BE2C (cell line): ENCODE measurements at regions not wholly inside any gene's neighbourhood (a gene's known extent, or its start where the extent isn't known, plus 50 kb on each side); places are given as distances from the start of the nearest gene placed in this dataset.

Experiments used
- DNase-seq: peaks from one replicate; pipeline ENCODE4 v3.0.0-alpha.2; 2020
- H3K27me3 ChIP-seq: fragments of 250-450 bp; sonication (Bioruptor Pico); 2 replicates; pipeline ENCODE4 v1.5.1; 2020; ENCODE audit warnings: mild to moderate bottlenecking
- H3K36me3 ChIP-seq: fragments of 250-450 bp; sonication (Bioruptor Pico); 2 replicates; pipeline ENCODE4 v1.5.1; 2020; ENCODE audit warnings: mild to moderate bottlenecking
- H3K4me1 ChIP-seq: fragments of 250-450 bp; sonication (Bioruptor Pico); 2 replicates; pipeline ENCODE4 v1.5.1; 2020
- H3K4me3 ChIP-seq: 2 replicates; pipeline ENCODE4 v1.5.1; 2011; ENCODE audit warnings: low read depth, low read length
- H3K9me3 ChIP-seq: fragments of 250-450 bp; sonication (Bioruptor Pico); 2 replicates; pipeline ENCODE4 v1.5.1; 2020
- TF ChIP-seq, protein P1 (sequence below): IDR thresholded peaks from 2 replicates; pipeline ENCODE4 v1.5.1; 2012; ENCODE audit warnings: mild to moderate bottlenecking, low read depth, low read length

DNA sequence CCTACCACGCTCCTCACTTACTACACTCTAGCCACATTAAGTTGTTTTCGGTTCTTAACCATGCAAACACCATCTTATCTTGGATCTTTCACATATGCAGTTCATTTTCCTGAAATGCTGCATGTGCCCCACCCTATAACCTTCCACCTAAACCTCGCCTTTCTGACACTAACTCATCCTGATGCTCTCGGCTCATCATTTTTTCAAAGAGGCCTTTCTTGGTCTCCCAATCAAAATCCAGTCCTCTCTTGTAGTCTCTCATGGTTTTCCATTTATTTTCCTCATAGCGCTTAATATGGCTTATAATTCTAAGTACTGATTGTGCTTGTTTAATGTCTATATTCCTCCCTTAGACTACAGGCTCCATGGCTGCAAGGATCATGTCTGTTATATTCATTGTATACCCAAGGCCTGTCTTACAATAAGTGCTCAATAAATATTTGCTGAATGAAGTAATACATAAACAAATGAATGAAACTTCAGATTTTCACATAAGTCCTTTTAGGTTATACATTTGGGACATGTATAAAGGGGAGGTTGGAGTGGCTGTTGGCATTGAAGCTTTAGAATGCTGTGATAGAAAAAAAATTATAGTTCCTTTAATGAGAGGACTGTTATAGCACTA, 79.2 kb upstream of the CDC42BPA start:
- no peaks in the 10 kb centered on the region for H3K4me1 ChIP-seq
- no peaks in the 10 kb centered on the region for H3K36me3 ChIP-seq
- no peak for DNase-seq
- H3K9me3 ChIP-seq = no peaks in the 10 kb centered on the region
- H3K27me3 ChIP-seq = no peaks in the 10 kb centered on the region
- TF ChIP-seq, protein P1, sequence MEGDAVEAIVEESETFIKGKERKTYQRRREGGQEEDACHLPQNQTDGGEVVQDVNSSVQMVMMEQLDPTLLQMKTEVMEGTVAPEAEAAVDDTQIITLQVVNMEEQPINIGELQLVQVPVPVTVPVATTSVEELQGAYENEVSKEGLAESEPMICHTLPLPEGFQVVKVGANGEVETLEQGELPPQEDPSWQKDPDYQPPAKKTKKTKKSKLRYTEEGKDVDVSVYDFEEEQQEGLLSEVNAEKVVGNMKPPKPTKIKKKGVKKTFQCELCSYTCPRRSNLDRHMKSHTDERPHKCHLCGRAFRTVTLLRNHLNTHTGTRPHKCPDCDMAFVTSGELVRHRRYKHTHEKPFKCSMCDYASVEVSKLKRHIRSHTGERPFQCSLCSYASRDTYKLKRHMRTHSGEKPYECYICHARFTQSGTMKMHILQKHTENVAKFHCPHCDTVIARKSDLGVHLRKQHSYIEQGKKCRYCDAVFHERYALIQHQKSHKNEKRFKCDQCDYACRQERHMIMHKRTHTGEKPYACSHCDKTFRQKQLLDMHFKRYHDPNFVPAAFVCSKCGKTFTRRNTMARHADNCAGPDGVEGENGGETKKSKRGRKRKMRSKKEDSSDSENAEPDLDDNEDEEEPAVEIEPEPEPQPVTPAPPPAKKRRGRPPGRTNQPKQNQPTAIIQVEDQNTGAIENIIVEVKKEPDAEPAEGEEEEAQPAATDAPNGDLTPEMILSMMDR = no peak
- H3K4me3 ChIP-seq = no peak overlapping the region

GRCh38 chr1:227396539-227397353, 78.5 kb upstream of the CDC42BPA start:
- no peaks in the 10 kb centered on the region for H3K27me3 ChIP-seq
- no peaks in the 10 kb centered on the region for H3K9me3 ChIP-seq
- no peaks in the 10 kb centered on the region for H3K36me3 ChIP-seq
- DNase-seq = no peak
- TF ChIP-seq, protein P1 = no peak
- H3K4me3 ChIP-seq = no peak overlapping the region
- no peaks in the 10 kb centered on the region for H3K4me1 ChIP-seq

- TF ChIP-seq, protein P1 = no peak
- Histone ChIP-seq H3K4me1 (no peaks in the 10 kb centered on the region), H3K4me3 (no peak overlapping the region), H3K36me3 (no peaks in the 10 kb centered on the region), H3K9me3 (no peaks in the 10 kb centered on the region), H3K27me3 (no peaks in the 10 kb centered on the region)
- no peak for DNase-seq
Measured at GRCh38 chr1:227395426-227396028, 77.2 kb upstream of the CDC42BPA start.

DNA sequence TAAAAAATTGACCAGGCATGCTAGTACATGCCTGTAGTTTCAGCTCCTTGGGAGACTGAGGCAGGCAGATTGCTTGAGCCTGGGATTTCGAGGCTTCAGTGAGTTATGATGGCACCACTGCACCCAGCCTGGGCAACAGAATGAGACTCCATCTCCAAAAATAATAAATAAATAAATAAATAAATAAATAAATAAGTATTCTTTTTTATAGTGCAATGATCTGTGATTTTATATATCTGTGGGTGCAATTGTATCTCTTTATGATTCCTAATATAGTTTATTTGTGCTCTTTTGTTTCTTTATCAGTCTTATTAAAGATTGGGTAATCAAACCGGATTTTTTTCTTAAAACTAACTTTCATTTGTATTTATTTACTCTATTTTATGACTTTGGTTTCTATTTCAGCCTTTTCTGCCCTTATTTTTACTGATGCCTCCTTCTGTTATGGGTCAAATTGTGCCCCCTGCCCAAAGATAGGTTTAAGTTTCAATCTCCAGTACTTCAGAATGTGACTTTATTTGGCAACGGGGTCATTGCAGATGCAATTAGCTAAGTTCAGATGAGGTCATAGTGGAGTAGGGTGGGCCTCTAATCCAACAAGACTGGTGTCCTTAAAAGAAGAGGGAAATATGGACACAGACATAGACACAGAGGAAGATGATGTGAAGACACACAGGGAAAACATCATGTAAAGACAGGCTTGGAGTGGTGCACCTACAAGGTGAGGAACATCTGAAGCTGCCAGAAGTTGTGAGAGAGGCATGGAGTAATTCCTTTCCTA, 74.9 kb upstream of the CDC42BPA start:
- H3K9me3 ChIP-seq = no peaks in the 10 kb centered on the region
- H3K27me3 ChIP-seq = no peaks in the 10 kb centered on the region
- no peaks in the 10 kb centered on the region for H3K4me1 ChIP-seq
- no peak for DNase-seq
- H3K36me3 ChIP-seq = no peaks in the 10 kb centered on the region
- TF ChIP-seq, protein P1 = no peak
- no peak overlapping the region for H3K4me3 ChIP-seq

- H3K4me1 ChIP-seq = no peaks in the 10 kb centered on the region
- no peaks in the 10 kb centered on the region for H3K27me3 ChIP-seq
- H3K36me3 ChIP-seq = no peaks in the 10 kb centered on the region
- DNase-seq = no peak
- no peak overlapping the region for H3K4me3 ChIP-seq
- TF ChIP-seq, protein P1 = no peak
- H3K9me3 ChIP-seq = no peaks in the 10 kb centered on the region
Measured at GRCh38 chr1:227391879-227392278, 73.6 kb upstream of the CDC42BPA start.
